Skeletal muscle cell (primary cell): ENCODE measurements at regions not wholly inside any gene's neighbourhood (a gene's known extent, or its start where the extent isn't known, plus 50 kb on each side); places are given as distances from the start of the nearest gene placed in this dataset.

Experiments used
- DNase-seq: peaks from one replicate; pipeline ENCODE4 v3.0.0-alpha.2; 2010; ENCODE audit warnings: low read depth
- H3K4me3 ChIP-seq: 2 replicates; pipeline ENCODE4 v1.5.1; 2011; ENCODE audit warnings: low read depth, mild to moderate bottlenecking, control low read depth, low read length, moderate library complexity

DNA sequence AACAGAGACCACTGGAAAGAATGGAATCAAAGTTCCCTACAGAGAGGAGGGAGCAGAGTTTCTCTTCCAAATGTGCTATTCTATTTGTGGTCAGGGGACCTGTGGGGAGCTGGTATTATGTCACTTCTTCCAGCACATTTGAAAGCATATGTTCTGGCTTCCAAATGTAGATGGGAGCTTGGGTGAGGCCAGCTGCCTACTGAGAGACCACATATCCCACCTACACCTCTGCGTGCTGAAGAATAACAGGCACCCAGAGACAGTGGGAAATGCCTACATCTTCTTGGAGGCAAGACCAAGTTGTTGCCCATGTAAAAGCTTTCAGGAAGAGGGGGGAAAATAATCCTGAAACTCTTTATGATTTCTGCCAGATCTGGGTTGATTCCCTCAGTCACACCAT is 286.8 kb upstream of the UMPS start:
- H3K4me3 ChIP-seq: no peak overlapping the region
- no peak for DNase-seq

DNA sequence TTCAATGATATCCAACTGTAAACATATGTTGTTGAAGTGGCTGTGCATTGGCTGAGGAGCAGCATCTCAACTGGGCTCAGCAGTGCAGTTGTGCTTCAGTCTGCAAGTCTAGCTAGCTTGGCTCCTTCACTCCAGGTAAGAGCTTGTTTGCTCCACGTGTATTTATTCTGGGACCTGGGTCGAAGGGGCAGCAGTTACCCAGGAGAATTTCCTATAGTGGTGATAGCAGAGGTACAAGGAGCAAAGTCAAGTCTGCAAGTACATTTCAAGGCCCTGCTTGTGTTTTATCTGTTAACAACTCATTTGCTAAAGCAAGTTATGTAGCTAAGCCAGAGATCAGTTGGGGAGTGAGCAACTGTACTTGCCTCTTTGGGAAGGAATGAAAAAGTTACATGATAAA is 286.2 kb upstream of the UMPS start:
- H3K4me3 ChIP-seq: no peak overlapping the region
- DNase-seq: no peak

DNA sequence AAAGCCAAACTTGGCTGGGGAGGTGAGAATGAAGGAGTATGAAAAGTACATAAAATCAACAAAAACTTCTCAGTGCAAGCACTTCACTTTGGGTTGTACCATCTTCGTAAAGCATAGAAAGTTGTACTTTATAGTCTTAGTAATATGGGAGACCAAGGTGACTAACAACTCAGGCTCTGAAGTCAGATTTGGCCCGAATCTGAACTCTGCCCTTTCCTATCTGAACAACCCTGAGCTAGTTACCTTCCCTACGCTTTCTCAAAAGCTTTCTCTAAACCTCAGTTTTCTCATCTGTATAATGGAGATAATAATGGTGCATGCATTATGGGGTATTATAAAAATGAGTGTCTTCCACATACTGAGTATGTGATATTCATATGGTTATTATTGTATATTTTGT is 285.4 kb upstream of the UMPS start:
- no peak for DNase-seq
- no peak overlapping the region for H3K4me3 ChIP-seq

- no peak overlapping the region for H3K4me3 ChIP-seq
- DNase-seq: no peak
Measured at GRCh38 chr3:124447845-124448244, 282.4 kb upstream of the UMPS start.

DNA sequence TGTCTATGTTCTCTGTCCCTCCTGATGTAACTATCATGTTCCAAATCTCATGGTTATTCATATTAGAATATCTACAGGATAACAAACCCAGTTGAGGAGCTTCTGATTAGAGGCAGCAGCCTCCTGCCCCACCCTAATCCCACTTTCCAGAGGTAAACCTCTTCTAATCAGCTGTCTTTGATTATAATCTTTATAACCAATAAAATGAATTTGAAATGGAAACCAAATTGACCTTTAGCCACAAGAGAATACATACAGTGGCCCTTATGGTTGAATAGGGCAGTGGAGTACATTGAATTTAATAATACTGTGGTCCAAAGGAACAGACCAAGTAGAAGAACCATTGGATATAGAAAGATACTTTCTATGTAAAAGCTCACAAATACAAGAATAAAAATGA is 281.3 kb upstream of the UMPS start:
- DNase-seq: no peak
- H3K4me3 ChIP-seq: no peak overlapping the region

GRCh38 chr3:124450366-124450765 is 279.9 kb upstream of the UMPS start:
- DNase-seq: no peak
- no peak overlapping the region for H3K4me3 ChIP-seq

- no peak for DNase-seq
- no peak overlapping the region for H3K4me3 ChIP-seq
Measured at GRCh38 chr3:124451630-124452317, 278.5 kb upstream of the UMPS start.

- no peak overlapping the region for H3K4me3 ChIP-seq
- DNase-seq: no peak
Measured at GRCh38 chr3:124453189-124453588, 277.1 kb upstream of the UMPS start.

- no peak for DNase-seq
- no peak overlapping the region for H3K4me3 ChIP-seq
Measured at GRCh38 chr3:124455891-124456290, 274.4 kb upstream of the UMPS start.

DNA sequence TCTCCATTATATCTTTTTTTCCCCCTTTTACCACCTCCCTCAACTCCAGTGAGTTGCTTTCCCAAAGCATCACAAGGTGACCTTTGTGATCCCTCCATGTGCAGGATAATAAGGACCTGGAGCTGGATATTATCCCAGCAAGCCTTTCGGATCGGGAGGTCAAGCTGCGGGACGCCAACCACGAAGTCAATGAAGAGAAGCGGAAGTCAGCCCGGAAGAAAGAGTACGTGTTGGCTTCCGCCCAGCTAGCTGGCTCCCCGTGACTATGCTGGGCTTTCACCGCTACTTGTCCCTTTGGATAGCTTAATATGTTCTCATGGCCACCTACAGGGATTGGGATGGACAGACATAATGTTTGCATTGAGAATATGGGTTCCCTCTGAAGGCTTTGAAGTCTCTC is 273.7 kb upstream of the UMPS start:
- no peak for DNase-seq
- no peak overlapping the region for H3K4me3 ChIP-seq

GRCh38 chr3:124459678-124460077 is 270.6 kb upstream of the UMPS start:
- no peak overlapping the region for H3K4me3 ChIP-seq
- no peak for DNase-seq

- H3K4me3 ChIP-seq: no peak overlapping the region
- no peak for DNase-seq
Measured at GRCh38 chr3:124461126-124461525, 269.1 kb upstream of the UMPS start.

DNA sequence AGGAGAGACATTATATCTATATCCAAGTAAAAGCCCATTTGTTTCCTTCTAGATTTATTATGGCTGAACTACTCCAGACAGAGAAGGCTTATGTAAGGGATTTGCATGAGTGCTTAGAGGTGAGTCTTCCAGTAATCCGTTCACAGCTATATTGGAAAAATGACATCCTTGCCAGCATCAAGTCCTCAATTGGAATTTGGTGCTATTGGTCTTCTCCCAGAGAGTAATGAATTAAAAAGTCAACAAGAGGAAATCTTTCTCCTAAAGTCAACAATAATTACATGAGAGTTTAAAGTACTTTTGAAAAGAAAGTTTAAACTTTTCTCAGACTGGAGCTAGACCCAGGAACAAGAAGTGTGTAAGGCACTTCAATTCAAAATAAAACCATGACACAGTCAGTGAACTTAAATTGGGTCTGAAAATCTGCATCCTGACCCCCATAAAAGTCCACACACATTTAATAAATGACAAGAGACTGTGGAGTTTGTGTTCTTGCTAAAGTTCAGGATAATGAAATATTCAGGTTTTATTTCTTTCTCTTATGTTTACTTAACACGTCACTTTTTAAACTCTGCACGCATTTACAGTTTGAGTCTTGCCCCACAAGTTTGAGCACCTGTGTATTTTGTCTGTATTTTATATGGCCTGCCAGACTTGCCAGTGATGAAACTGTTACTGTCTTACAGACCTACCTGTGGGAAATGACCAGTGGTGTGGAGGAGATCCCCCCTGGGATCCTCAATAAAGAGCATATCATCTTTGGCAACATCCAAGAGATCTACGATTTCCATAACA is 268.2 kb upstream of the UMPS start:
- H3K4me3 ChIP-seq: no peak overlapping the region

GRCh38 chr3:124463234-124463633 is 267.0 kb upstream of the UMPS start:
- DNase-seq: no peak
- no peak overlapping the region for H3K4me3 ChIP-seq

More for the DNA sequence above, 268.2 kb upstream of the UMPS start:
- no peak for DNase-seq

DNA sequence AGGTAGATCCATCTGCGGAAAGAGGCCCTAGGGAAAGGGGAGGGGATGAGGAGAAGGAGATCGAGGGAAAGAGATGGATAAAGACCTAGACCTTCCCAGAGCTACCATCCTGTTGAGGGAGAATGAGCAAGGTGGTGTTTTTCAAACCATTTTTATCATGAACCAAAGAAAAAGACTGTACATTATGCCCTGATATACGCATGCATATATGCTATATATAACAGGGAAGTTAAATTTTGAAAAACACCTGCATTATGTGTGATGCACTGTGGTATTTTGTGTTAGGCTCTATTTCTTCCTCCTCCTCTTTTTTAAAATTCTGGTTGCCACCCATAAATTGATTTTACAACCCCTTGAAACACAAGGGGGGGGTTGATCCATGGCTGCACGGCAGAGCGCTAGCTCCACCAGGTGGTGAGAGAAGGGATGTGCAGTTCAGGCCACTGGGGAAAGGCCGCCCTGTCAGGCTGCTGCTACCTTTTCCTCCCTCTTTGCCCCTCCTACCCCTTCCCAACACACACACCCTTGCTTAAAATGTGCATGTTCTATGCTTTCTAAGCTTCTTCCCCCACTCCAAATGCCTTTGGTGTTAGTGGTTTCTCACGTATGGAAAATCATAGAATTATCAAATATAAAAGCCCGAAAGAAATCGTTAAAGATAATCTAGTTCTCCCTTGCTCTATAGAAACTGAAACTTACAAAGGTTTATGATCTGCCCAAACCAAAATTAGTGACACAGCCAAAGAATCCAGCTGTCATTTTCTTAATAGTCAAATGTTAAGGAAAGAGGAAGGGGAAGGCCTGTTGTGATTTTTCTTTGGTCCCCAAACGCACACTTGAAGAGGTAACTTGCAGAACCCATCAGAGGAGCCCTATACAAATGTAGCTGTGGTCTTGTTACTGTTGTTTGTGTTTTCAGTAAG is 262.0 kb upstream of the UMPS start:
- H3K4me3 ChIP-seq: no peak overlapping the region
- no peak for DNase-seq

DNA sequence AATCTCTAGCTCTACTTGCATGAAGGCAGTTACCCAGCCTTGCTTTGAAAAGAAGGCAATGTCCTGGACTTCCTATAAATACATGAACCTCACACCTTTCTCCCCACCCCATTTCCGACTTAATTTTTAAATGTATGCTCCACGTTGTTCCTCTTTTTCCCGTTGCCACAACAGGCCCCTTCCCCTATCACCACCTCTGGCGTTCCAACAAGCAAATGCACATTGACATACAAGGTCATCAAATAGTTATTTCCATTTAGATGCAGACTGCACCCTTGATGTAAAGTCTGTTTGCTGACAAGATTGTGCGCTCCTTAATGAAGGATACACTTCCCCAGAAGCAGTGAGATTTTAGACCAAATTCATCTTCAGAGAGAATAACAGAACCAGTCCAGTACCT is 260.7 kb upstream of the UMPS start:
- DNase-seq: no peak

GRCh38 chr3:124478830-124479229 is 251.4 kb upstream of the UMPS start:
- DNase-seq: no peak
- no peak overlapping the region for H3K4me3 ChIP-seq

More for the DNA sequence above, 260.7 kb upstream of the UMPS start:
- H3K4me3 ChIP-seq: no peak overlapping the region

DNA sequence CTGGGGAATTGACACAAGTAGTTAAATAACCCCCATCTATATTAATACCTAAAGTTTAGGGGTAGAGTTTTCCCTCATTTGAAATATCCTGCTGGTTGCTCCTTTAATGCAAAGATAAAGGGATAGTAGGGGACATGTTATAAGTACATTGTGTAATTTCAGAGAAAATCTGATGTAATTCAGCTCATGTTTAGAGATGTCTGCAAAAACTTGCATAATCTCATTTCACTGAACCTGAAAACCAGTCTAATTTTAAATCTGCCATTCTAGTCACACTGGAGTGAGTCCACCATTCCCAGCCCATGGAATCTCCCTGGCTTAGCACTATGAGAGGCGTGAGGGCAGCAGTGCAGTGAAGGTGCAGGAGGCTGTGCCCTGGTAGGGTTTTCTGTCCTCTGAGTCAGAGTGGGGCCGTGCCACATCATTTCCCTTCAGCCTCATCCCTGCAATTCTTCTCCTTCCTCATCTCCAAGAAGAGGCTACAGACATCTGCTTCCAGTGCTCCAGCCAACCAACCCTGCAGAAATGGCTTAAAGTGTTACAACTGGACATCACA is 246.3 kb upstream of the UMPS start:
- no peak overlapping the region for H3K4me3 ChIP-seq
- DNase-seq: no peak

- DNase-seq: no peak
Measured at GRCh38 chr3:124486324-124486723, 243.9 kb upstream of the UMPS start.

DNA sequence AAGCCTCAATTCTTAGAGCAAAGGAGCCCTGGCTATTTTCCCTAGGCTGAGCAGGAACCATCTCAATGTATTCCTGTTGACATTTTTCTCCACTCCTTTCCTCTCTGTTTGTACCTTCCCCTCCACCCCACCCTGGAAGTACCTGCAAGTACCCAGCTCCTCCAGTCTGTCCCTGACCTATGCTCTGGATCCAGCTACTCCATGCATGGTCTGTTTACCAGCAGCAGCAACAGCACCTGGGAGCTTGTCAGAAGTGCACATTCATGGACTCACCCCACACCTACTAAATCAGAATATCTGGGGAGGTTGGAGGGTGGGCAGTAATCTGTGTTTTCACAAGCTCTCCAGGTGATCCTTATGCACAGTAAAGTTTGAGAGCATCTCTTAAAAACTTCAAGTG is 240.7 kb upstream of the UMPS start:
- no peak overlapping the region for H3K4me3 ChIP-seq
- no peak for DNase-seq

More at GRCh38 chr3:124486324-124486723, 243.9 kb upstream of the UMPS start:
- H3K4me3 ChIP-seq: no peak overlapping the region
